IMR-90 (cell line): ENCODE measurements at regions not wholly inside any gene's neighbourhood (a gene's known extent, or its start where the extent isn't known, plus 50 kb on each side); places are given as distances from the start of the nearest gene placed in this dataset.

Experiments
- ATAC-seq: fragments of 200-7000 bp; cut with Tn5 transposase; 2 replicates; pipeline ENCODE4 v1.9.1; 2020; ENCODE audit warnings: low read depth, mild to moderate bottlenecking, moderate library complexity
- BruUV-seq: library from RNA; stranded (reverse); fragments of 400-500 nt; replicated peaks from 2 replicates; lab custom pipeline; 2021; lab: Mats Ljungman, UMichigan
- CTCF ChIA-PET: fragments of 300-600 bp; formaldehyde crosslinking; extraction: SDS; loops from one replicate; lab custom pipeline; 2021; ENCODE audit warnings: antibody characterized with exemption; lab: Yijun Ruan, JAX
- POLR2A ChIA-PET: fragments of 300-600 bp; sonication (Branson Sonifier 250); formaldehyde crosslinking; loops from one replicate; lab custom pipeline; 2022; ENCODE audit warnings: antibody characterized with exemption; ENCODE audit not compliant: unreplicated experiment; lab: Charles Lee
- DNase-seq: peaks from one replicate; pipeline ENCODE4 v3.0.0; 2013
- H2AFZ ChIP-seq: replicated peaks from 2 replicates; pipeline ENCODE3; 2013; ENCODE audit warnings: low read length, mild to moderate bottlenecking; ENCODE audit not compliant: poor library complexity
- H2AK5ac ChIP-seq: 2 replicates; pipeline ENCODE4 v1.6.1; 2013; ENCODE audit warnings: low read depth, low read length, inconsistent platforms
- H2AK9ac ChIP-seq: replicated peaks from 2 replicates; pipeline ENCODE3; 2013; ENCODE audit warnings: mild to moderate bottlenecking, low read depth, low read length, moderate library complexity; ENCODE audit not compliant: poor library complexity
- H2BK120ac ChIP-seq: 2 replicates; pipeline ENCODE4 v1.6.1; 2013; ENCODE audit warnings: low read depth, low read length, inconsistent platforms
- H2BK15ac ChIP-seq: 3 replicates; pipeline ENCODE4 v1.6.1; 2013; ENCODE audit warnings: low read depth, low read length, inconsistent platforms
- H2BK20ac ChIP-seq: 2 replicates; pipeline ENCODE4 v1.6.1; 2013; ENCODE audit warnings: low read depth, mild to moderate bottlenecking, inconsistent platforms, low read length, moderate library complexity
- H2BK5ac ChIP-seq: 2 replicates; pipeline ENCODE4 v1.6.1; 2013; ENCODE audit warnings: mild to moderate bottlenecking, low read depth, low read length, inconsistent platforms; ENCODE audit not compliant: poor library complexity, severe bottlenecking
- H3K14ac ChIP-seq: replicated peaks from 2 replicates; pipeline ENCODE4 v1.6.1; 2013; ENCODE audit warnings: low read depth, low read length, inconsistent platforms
- H3K18ac ChIP-seq: 2 replicates; pipeline ENCODE4 v1.6.1; 2013; ENCODE audit warnings: low read depth, low read length, control low read depth
- H3K23ac ChIP-seq: 2 replicates; pipeline ENCODE4 v1.6.1; 2013; ENCODE audit warnings: low read depth, low read length, inconsistent platforms
- H3K27ac ChIP-seq: 2 replicates; pipeline ENCODE4 v1.5.1; 2013; ENCODE audit warnings: mild to moderate bottlenecking, control low read depth, low read length; ENCODE audit not compliant: insufficient read depth
- H3K27me3 ChIP-seq: 2 replicates; pipeline ENCODE4 v1.6.1; 2013; ENCODE audit warnings: low read length; ENCODE audit not compliant: control insufficient read depth, insufficient read depth
- H3K36me3 ChIP-seq: 2 replicates; pipeline ENCODE4 v1.6.1; 2013; ENCODE audit warnings: low read length, mixed read lengths; ENCODE audit not compliant: control insufficient read depth, insufficient read depth
- H3K4ac ChIP-seq: 2 replicates; pipeline ENCODE4 v1.6.1; 2013; ENCODE audit warnings: low read depth, low read length, inconsistent platforms
- H3K4me1 ChIP-seq: 2 replicates; pipeline ENCODE4 v1.6.1; 2013; ENCODE audit warnings: low read length, mixed read lengths; ENCODE audit not compliant: control insufficient read depth, insufficient read depth
- H3K4me2 ChIP-seq: 2 replicates; pipeline ENCODE4 v1.6.1; 2013; ENCODE audit warnings: low read depth, mild to moderate bottlenecking, control low read depth, low read length, moderate library complexity
- H3K4me3 ChIP-seq: 2 replicates; pipeline ENCODE4 v1.5.1; 2013; ENCODE audit warnings: low read depth, mild to moderate bottlenecking, control low read depth, low read length, moderate library complexity; ENCODE audit not compliant: insufficient read depth
- H3K56ac ChIP-seq: 2 replicates; pipeline ENCODE4 v1.6.1; 2013; ENCODE audit warnings: low read length, inconsistent platforms; ENCODE audit not compliant: insufficient read depth; ENCODE audit errors: extremely low read depth
- H3K79me1 ChIP-seq, 2 experiments: 2 replicates each; pipeline ENCODE4 v1.6.1; 2013; ENCODE audit warnings: low read length in 2 of 2, inconsistent platforms in 1 of 2, low read depth in 1 of 2
- H3K9ac ChIP-seq: 2 replicates; pipeline ENCODE4 v1.6.1; 2013; ENCODE audit warnings: low read depth, low read length, control low read depth
- H3K9me1 ChIP-seq: 2 replicates; pipeline ENCODE4 v1.6.1; 2013; ENCODE audit warnings: low read length, inconsistent platforms; ENCODE audit not compliant: insufficient read depth
- H3K9me3 ChIP-seq: 2 replicates; pipeline ENCODE4 v1.6.1; 2013; ENCODE audit warnings: low read length; ENCODE audit not compliant: control insufficient read depth, insufficient read depth
- H4K20me1 ChIP-seq: 2 replicates; pipeline ENCODE4 v1.6.1; 2013; ENCODE audit warnings: low read length, inconsistent platforms; ENCODE audit not compliant: insufficient read depth
- H4K5ac ChIP-seq: 2 replicates; pipeline ENCODE4 v1.6.1; 2013; ENCODE audit warnings: mild to moderate bottlenecking, low read depth, low read length, control low read depth
- H4K8ac ChIP-seq, 2 experiments: 2 replicates each; pipeline ENCODE4 v1.6.1; 2013; ENCODE audit warnings: low read depth in 2 of 2, low read length in 2 of 2, control low read depth in 1 of 2, inconsistent platforms in 1 of 2
- H4K91ac ChIP-seq: 2 replicates; pipeline ENCODE4 v1.6.1; 2013; ENCODE audit warnings: low read depth, low read length, inconsistent platforms; ENCODE audit not compliant: insufficient read depth
- BHLHE40 ChIP-seq: fragments of 150-350 bp; IDR thresholded peaks from 2 replicates; pipeline ENCODE4 v1.6.1; 2016; ENCODE audit warnings: mild to moderate bottlenecking, low read depth, low read length
- CEBPB ChIP-seq: IDR thresholded peaks from 2 replicates; pipeline ENCODE4 v1.6.1; 2012; ENCODE audit warnings: low read depth, low read length, improper control_type of control experiment
- CHD1 ChIP-seq: IDR thresholded peaks from 2 replicates; pipeline ENCODE4 v1.6.1; 2012; ENCODE audit warnings: low read depth, low read length, improper control_type of control experiment
- CTCF ChIP-seq: conservative IDR thresholded peaks from 2 replicates; pipeline ENCODE4 v1.5.1; 2012; ENCODE audit warnings: mild to moderate bottlenecking, low read depth, low read length, improper control_type of control experiment
- ELK1 ChIP-seq: fragments of 150-350 bp; IDR thresholded peaks from 2 replicates; pipeline ENCODE4 v1.6.1; 2016; ENCODE audit warnings: low read depth, mild to moderate bottlenecking, low read length, moderate library complexity, borderline replicate concordance
- FOS ChIP-seq: fragments of 150-350 bp; IDR thresholded peaks from 2 replicates; pipeline ENCODE4 v1.6.1; 2016; ENCODE audit warnings: low read depth, low read length
- MAFK ChIP-seq: IDR thresholded peaks from 2 replicates; pipeline ENCODE4 v1.6.1; 2012; ENCODE audit warnings: low read depth, low read length, improper control_type of control experiment
- MAZ ChIP-seq: IDR thresholded peaks from 2 replicates; pipeline ENCODE4 v1.6.1; 2012; ENCODE audit warnings: low read depth, mild to moderate bottlenecking, low read length, improper control_type of control experiment, moderate library complexity, borderline replicate concordance
- MXI1 ChIP-seq: IDR thresholded peaks from 2 replicates; pipeline ENCODE4 v1.6.1; 2012; ENCODE audit warnings: low read depth, mild to moderate bottlenecking, low read length, moderate library complexity, borderline replicate concordance
- NFE2L2 ChIP-seq: fragments of 150-350 bp; IDR thresholded peaks from 2 replicates; pipeline ENCODE4 v1.6.1; 2016; ENCODE audit warnings: low read depth, mild to moderate bottlenecking, low read length
- POLR2A ChIP-seq: IDR thresholded peaks from 2 replicates; pipeline ENCODE4 v1.6.1; 2012; ENCODE audit warnings: mild to moderate bottlenecking, low read depth, low read length
- RAD21 ChIP-seq: IDR thresholded peaks from 2 replicates; pipeline ENCODE4 v1.6.1; 2012; ENCODE audit warnings: low read length, improper control_type of control experiment
- RCOR1 ChIP-seq: IDR thresholded peaks from 2 replicates; pipeline ENCODE4 v1.6.1; 2012; ENCODE audit warnings: mild to moderate bottlenecking, low read length, improper control_type of control experiment; ENCODE audit not compliant: insufficient replicate concordance
- RFX5 ChIP-seq: IDR thresholded peaks from 2 replicates; pipeline ENCODE4 v1.8.0; 2012; ENCODE audit warnings: low read depth, mild to moderate bottlenecking, low read length, moderate library complexity
- SMC3 ChIP-seq: fragments of 150-350 bp; IDR thresholded peaks from 2 replicates; pipeline ENCODE4 v1.6.1; 2016; ENCODE audit warnings: low read depth, mild to moderate bottlenecking, antibody characterized with exemption, low read length, moderate library complexity
- USF2 ChIP-seq: fragments of 150-350 bp; IDR thresholded peaks from 2 replicates; pipeline ENCODE4 v1.6.1; 2017; ENCODE audit warnings: mild to moderate bottlenecking, antibody characterized with exemption, low read length, low read depth
- WGBS, 2 experiments: methylation state at CpG; one replicate each; pipeline versions ENCODE4 v1.1.5 to v1.1.7; 2013; ENCODE audit warnings: missing lambda C conversion rate in 2 of 2; ENCODE audit not compliant: insufficient read length in 1 of 2; ENCODE audit errors: extremely low coverage in 2 of 2; 5-methylcytosine and 5-hydroxymethylcytosine counted together
- dilution Hi-C: fragments of 300-500 bp; cut with HindIII; formaldehyde crosslinking; loops from one replicate; pipeline ENCODE4 v1.14.3; 2018; ENCODE audit warnings: low sequenced_read_pairs; ENCODE audit not compliant: unreplicated experiment
- in situ Hi-C: fragments of 300-500 bp; cut with MboI; formaldehyde crosslinking; loops from 3 replicates; pipeline ENCODE4 v1.14.3; 2019; ENCODE audit warnings: low sequenced_read_pairs, inconsistent platforms, mixed read lengths
- intact Hi-C: fragments of 100-400 bp; cut with micrococcal nuclease; formaldehyde crosslinking; loops from 2 replicates; pipeline ENCODE4 v1.10.0; 2022

GRCh38 chr2:45280794-45281193 is 271.5 kb upstream of the SIX2 start:
- Histone ChIP-seq H2BK15ac (no peak overlapping the region), H3K9me1 (no peaks in the 10 kb centered on the region; the same call in 1 of the 2 replicates), H3K9me3 (0 out of 2 replicates have a peak, but pooled peaks cover 4% of the 10 kb centered on the region), H2AK9ac (no peak overlapping the region), H2AFZ (no peak overlapping the region), H4K5ac (no peak overlapping the region), H3K4me1 (peaks cover 14% of the 10 kb centered on the region; the same call in 1 of the 2 replicates), H2BK20ac (no peak overlapping the region), H3K14ac (no peak overlapping the region), H3K18ac (no peak overlapping the region), H2BK5ac (no peak overlapping the region), H3K79me1 (no peaks in the 10 kb centered on the region), H2AK5ac (no peak overlapping the region), H3K4me3 (no peak overlapping the region), H3K27ac (no peak overlapping the region), H3K27me3 (peaks cover 8% of the 10 kb centered on the region), H3K9ac (no peak overlapping the region), H3K23ac (no peak overlapping the region), H4K8ac (no peak overlapping the region), H3K56ac (no peak overlapping the region), H3K36me3 (no peaks in the 10 kb centered on the region), H4K20me1 (no peaks in the 10 kb centered on the region), H3K4me2 (no peak overlapping the region), H3K4ac (no peak overlapping the region), H2BK120ac (no peak overlapping the region), H4K91ac (no peak overlapping the region)
- TF ChIP-seq MAZ, result no peak
- TF ChIP-seq RCOR1, result no peak
- TF ChIP-seq SMC3, result no peak
- TF ChIP-seq USF2, result no peak
- TF ChIP-seq NFE2L2, result no peak
- no peak for TF ChIP-seq ELK1
- no peak for TF ChIP-seq CEBPB
- no peak for TF ChIP-seq CTCF
- TF ChIP-seq MXI1, result no peak
- TF ChIP-seq POLR2A, result no peak
- no peak for TF ChIP-seq MAFK
- TF ChIP-seq RFX5, result no peak
- TF ChIP-seq BHLHE40, result no peak
- TF ChIP-seq RAD21, result no peak
- TF ChIP-seq CHD1, result no peak
- no peak for TF ChIP-seq FOS
- ATAC-seq (no peak), DNase-seq (no peak)
- no TSS peak for BruUV-seq
- in situ Hi-C loops (no loop called here), intact Hi-C loops (no loop called here), dilution Hi-C loops (no loop called here)
- WGBS, 2 experiments, result 79% methylated on average over 9 of the region's 18 CpGs; no CpG with 5 or more reads in 1 of the 2 experiments
- POLR2A ChIA-PET, result no interaction called here
- CTCF ChIA-PET, result no interaction called here
